OCI-LY3 (cell line): ENCODE measurements at regions not wholly inside any gene's neighbourhood (a gene's known extent, or its start where the extent isn't known, plus 50 kb on each side); places are given as distances from the start of the nearest gene placed in this dataset.

Experiments used
- H2AFZ ChIP-seq: fragments of 200-600, 300-600 bp; shearing (Covaris generic); 2 replicates; pipeline ENCODE4 v1.6.0; 2014; ENCODE audit warnings: antibody characterized with exemption, low read depth, low read length
- H3K27ac ChIP-seq: fragments of 200-600, 300-600 bp; sonication (generic); 2 replicates; pipeline ENCODE4 v1.5.1; 2014; ENCODE audit warnings: mild to moderate bottlenecking, low read length, moderate library complexity, mixed read lengths
- H3K27me3 ChIP-seq: fragments of 200-600, 300-600 bp; sonication (generic); 2 replicates; pipeline ENCODE4 v1.6.1; 2014; ENCODE audit warnings: low read depth, low read length, mixed read lengths
- H3K36me3 ChIP-seq: fragments of 200-600, 300-600 bp; sonication (generic); replicated peaks from 2 replicates; pipeline ENCODE3; 2014; ENCODE audit warnings: low read depth, low read length, mixed read lengths
- H3K4me1 ChIP-seq: fragments of 300-600, 200-600 bp; sonication (generic); 2 replicates; pipeline ENCODE4 v1.6.1; 2014; ENCODE audit warnings: low read length, mixed read lengths
- H3K4me2 ChIP-seq: fragments of 200-600, 300-600 bp; sonication (generic); 2 replicates; pipeline ENCODE4 v1.6.1; 2014; ENCODE audit warnings: low read length, mixed read lengths
- H3K4me3 ChIP-seq: fragments of 300-600, 200-600 bp; sonication (generic); 2 replicates; pipeline ENCODE4 v1.5.1; 2014; ENCODE audit warnings: antibody characterized with exemption, mild to moderate bottlenecking, low read length, moderate library complexity
- H3K79me2 ChIP-seq: fragments of 300-600, 200-600 bp; shearing (Covaris generic); 2 replicates; pipeline ENCODE4 v1.6.1; 2014; ENCODE audit warnings: mild to moderate bottlenecking, low read length, mixed read lengths
- H3K9ac ChIP-seq: fragments of 300-600, 200-600 bp; shearing (Covaris generic); 2 replicates; pipeline ENCODE4 v1.6.0; 2014; ENCODE audit warnings: mild to moderate bottlenecking, low read length, moderate library complexity
- H3K9me3 ChIP-seq: fragments of 200-600, 300-600 bp; shearing (Covaris generic); 2 replicates; pipeline ENCODE4 v1.6.1; 2014; ENCODE audit warnings: low read length, mixed read lengths; ENCODE audit not compliant: insufficient read depth
- H4K20me1 ChIP-seq: fragments of 200-600, 300-600 bp; sonication (generic); 2 replicates; pipeline ENCODE4 v1.6.1; 2016; ENCODE audit warnings: low read length, mixed read lengths; ENCODE audit not compliant: insufficient read depth
- EZH2phosphoT487 ChIP-seq: fragments of 200-600 bp; shearing (Covaris generic); IDR thresholded peaks from 2 replicates; pipeline ENCODE4 v1.6.1; 2018; ENCODE audit warnings: antibody characterized with exemption, mixed run types, low read depth
- TF ChIP-seq, protein P1 (sequence below): fragments of 200-600, 300-600 bp; sonication (generic); IDR thresholded peaks from 2 replicates; pipeline ENCODE4 v1.5.1; 2014; ENCODE audit warnings: antibody characterized with exemption, low read length, low read depth

DNA sequence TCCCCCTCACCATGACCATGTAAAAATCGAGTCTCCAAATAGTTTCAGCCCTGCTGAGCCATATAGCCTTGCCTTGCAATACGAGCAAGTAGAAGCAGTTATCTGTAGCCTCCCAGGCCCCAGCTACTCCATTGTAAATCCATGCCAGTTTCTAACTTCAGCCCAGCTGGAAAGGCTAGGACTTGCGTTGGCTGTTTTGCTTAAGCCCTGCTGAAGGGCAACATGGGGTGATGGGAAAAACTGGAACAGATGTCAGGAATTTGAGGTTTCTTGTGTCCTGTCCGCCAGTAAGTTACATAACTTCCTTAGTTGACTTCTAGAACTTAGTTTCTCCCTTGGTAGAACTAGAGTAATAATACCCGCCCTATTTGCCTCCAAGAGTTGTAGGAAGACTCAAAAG lies 216.0 kb upstream of the SERP2 start:
- no peak for TF ChIP-seq EZH2phosphoT487
- Histone ChIP-seq H2AFZ (no peak overlapping the region), H3K9me3 (no peaks in the 10 kb centered on the region), H3K4me1 (peaks cover 7% of the 10 kb centered on the region; the same call in 1 of the 2 replicates), H4K20me1 (no peaks in the 10 kb centered on the region), H3K4me2 (no peak overlapping the region), H3K27ac (no peak overlapping the region), H3K36me3 (no peaks in the 10 kb centered on the region), H3K27me3 (peaks cover 22% of the 10 kb centered on the region), H3K4me3 (no peak overlapping the region), H3K79me2 (no peaks in the 10 kb centered on the region), H3K9ac (no peak overlapping the region)

DNA sequence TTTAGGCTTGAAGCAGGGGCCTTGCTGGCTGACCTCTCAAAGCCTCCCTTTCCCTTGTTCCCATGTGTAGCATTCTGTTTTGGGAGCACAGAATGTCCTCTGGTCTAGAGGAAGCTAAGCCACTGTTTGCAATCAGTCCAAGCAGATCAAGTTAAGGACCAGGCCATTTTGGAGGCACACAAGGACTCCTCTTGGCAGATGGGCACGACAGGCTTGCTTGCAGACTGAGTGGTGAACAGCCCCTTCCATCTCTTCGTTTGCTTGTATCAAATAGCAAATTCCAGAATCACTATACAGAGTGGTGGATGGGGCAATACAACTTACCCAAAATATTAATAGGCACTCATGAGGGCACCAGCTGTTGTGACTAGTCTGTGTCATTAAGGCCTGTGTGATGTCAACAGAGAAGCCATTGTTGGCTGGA lies 215.5 kb upstream of the SERP2 start:
- Histone ChIP-seq H3K27me3 (peaks cover 27% of the 10 kb centered on the region), H4K20me1 (no peaks in the 10 kb centered on the region), H3K9me3 (no peaks in the 10 kb centered on the region), H3K9ac (no peak overlapping the region), H2AFZ (no peak overlapping the region), H3K27ac (no peak overlapping the region), H3K4me1 (peaks cover 7% of the 10 kb centered on the region; the same call in 1 of the 2 replicates), H3K4me2 (no peak overlapping the region), H3K4me3 (no peak overlapping the region), H3K79me2 (no peaks in the 10 kb centered on the region), H3K36me3 (no peaks in the 10 kb centered on the region)
- TF ChIP-seq, protein P1, sequence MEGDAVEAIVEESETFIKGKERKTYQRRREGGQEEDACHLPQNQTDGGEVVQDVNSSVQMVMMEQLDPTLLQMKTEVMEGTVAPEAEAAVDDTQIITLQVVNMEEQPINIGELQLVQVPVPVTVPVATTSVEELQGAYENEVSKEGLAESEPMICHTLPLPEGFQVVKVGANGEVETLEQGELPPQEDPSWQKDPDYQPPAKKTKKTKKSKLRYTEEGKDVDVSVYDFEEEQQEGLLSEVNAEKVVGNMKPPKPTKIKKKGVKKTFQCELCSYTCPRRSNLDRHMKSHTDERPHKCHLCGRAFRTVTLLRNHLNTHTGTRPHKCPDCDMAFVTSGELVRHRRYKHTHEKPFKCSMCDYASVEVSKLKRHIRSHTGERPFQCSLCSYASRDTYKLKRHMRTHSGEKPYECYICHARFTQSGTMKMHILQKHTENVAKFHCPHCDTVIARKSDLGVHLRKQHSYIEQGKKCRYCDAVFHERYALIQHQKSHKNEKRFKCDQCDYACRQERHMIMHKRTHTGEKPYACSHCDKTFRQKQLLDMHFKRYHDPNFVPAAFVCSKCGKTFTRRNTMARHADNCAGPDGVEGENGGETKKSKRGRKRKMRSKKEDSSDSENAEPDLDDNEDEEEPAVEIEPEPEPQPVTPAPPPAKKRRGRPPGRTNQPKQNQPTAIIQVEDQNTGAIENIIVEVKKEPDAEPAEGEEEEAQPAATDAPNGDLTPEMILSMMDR = no peak

DNA sequence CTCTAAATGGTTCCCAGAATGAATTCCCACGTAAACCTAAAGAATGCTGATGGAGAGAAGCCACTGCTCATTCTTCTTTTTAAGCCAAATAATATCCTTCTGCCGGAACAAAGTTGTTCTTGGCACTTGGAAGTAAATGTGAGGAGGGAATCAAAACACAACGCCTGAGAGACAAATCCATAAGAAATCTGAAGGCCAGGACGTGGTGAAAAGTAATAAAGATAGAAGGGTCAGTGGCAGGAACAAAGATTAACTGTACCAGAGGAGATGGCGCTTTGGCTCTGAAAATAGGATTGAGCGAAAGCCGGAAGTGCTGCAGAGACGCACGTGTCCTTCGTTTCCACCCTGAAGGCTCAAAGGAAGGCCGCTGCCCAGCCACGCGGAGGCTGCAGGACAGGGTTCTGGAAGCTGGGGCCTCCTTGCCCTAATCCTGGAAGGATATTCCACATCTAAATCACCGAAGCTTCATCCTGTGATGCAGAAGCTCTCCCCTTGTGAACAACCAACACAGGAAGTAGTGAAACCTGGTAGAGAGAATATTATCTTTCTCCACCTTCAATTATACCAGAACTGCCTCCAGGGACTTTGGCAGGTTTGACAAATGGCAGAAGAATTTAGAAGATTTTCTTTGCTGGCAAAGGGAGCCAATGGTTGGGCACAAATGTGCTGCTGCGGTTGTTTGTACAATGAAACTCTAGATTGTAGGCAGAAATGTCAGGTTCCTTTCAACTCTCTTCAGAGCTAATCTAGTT lies 214.6 kb upstream of the SERP2 start:
- H3K9me3 ChIP-seq = no peaks in the 10 kb centered on the region
- H3K4me1 ChIP-seq = peaks cover 7% of the 10 kb centered on the region; the same call in 1 of the 2 replicates
- no peak overlapping the region for H3K27ac ChIP-seq
- TF ChIP-seq, protein P1 = no peak
- no peak for TF ChIP-seq EZH2phosphoT487
- no peak overlapping the region for H3K4me2 ChIP-seq
- H3K79me2 ChIP-seq = no peaks in the 10 kb centered on the region
- no peak overlapping the region for H3K4me3 ChIP-seq
- peaks cover 30% of the 10 kb centered on the region for H3K27me3 ChIP-seq
- no peaks in the 10 kb centered on the region for H3K36me3 ChIP-seq
- no peak overlapping the region for H2AFZ ChIP-seq
- H3K9ac ChIP-seq = no peak overlapping the region
- no peaks in the 10 kb centered on the region for H4K20me1 ChIP-seq

- Histone ChIP-seq H2AFZ (no peak overlapping the region), H3K36me3 (no peaks in the 10 kb centered on the region), H3K4me1 (peaks cover 7% of the 10 kb centered on the region; the same call in 1 of the 2 replicates), H3K79me2 (no peaks in the 10 kb centered on the region), H3K9ac (no peak overlapping the region), H3K9me3 (no peaks in the 10 kb centered on the region), H3K4me2 (no peak overlapping the region), H3K4me3 (no peak overlapping the region), H3K27ac (no peak overlapping the region), H3K27me3 (peaks cover 30% of the 10 kb centered on the region), H4K20me1 (no peaks in the 10 kb centered on the region)
- TF ChIP-seq, protein P1 = no peak
- TF ChIP-seq EZH2phosphoT487 = no peak
Measured at GRCh38 chr13:44159633-44160279, 213.9 kb upstream of the SERP2 start.
